HCT116 (cell line): ENCODE measurements at regions not wholly inside any gene's neighbourhood (a gene's known extent, or its start where the extent isn't known, plus 50 kb on each side); places are given as distances from the start of the nearest gene placed in this dataset.

Source experiments
- ATAC-seq: fragments of 200-7000 bp; cut with Tn5 transposase; 2 replicates; pipeline ENCODE4 v1.9.1; 2020; ENCODE audit warnings: mild to moderate bottlenecking, moderate library complexity
- BruUV-seq: library from RNA; stranded (reverse); fragments of 400-500 nt; replicated peaks from 2 replicates; lab custom pipeline; 2021; lab: Mats Ljungman, UMichigan
- CTCF ChIA-PET: fragments of 300-600 bp; sonication (Branson Sonifier 250); formaldehyde crosslinking; loops from one replicate; lab custom pipeline; 2021; ENCODE audit warnings: antibody characterized with exemption; lab: Charles Lee
- POLR2A ChIA-PET: fragments of 300-600, 350-600 bp; sonication (Branson Sonifier 250); formaldehyde crosslinking; loops from one replicate; lab custom pipeline; 2021; ENCODE audit warnings: antibody characterized with exemption; lab: Charles Lee
- RAD21 ChIA-PET, 2 experiments: fragments of 300-600 bp; sonication (Branson Sonifier 250); formaldehyde crosslinking; loops; one replicate each; lab custom pipeline; 2023; ENCODE audit warnings: low total read pairs in 2 of 2; ENCODE audit not compliant: uncharacterized antibody in 2 of 2, unreplicated experiment in 2 of 2, low non-redundant PET in 1 of 2; lab: Charles Lee
- DNase-seq: peaks from one replicate; pipeline ENCODE4 v3.0.0-alpha.2; 2010; ENCODE audit warnings: low read depth, low spot score
- H2AFZ ChIP-seq: fragments of 200-600 bp; shearing (Covaris generic), sonication (generic); 2 replicates; pipeline ENCODE4 v1.6.1; 2017; ENCODE audit warnings: low read depth, mixed run types, mixed read lengths, antibody characterized with exemption, low read length; ENCODE audit not compliant: poor library complexity, severe bottlenecking
- H3K27ac ChIP-seq: 2 replicates; pipeline ENCODE4 v1.5.1; 2012; ENCODE audit warnings: low read depth, low read length
- H3K27me3 ChIP-seq: fragments of 200-600 bp; sonication (generic); 2 replicates; pipeline ENCODE4 v1.6.1; 2016; ENCODE audit warnings: mixed run types, low read length, mixed read lengths; ENCODE audit not compliant: insufficient read depth
- H3K36me3 ChIP-seq, 2 experiments: fragments of 200-500 bp in 1 of 2; fragments of 200-600 bp in 1 of 2; sonication (Bioruptor generic) in 1 of 2; sonication (generic) in 1 of 2; 2 replicates each; pipeline versions ENCODE4 v1.5.1 to v1.6.1; 2014 to 2016; ENCODE audit warnings: low read length in 2 of 2, inconsistent platforms in 1 of 2, mixed read lengths in 1 of 2, mixed run types in 1 of 2; ENCODE audit not compliant: insufficient read depth in 2 of 2, control insufficient read depth in 1 of 2
- H3K4me1 ChIP-seq, 2 experiments: fragments of 200-600 bp in 1 of 2; sonication (generic) in 1 of 2; 2 replicates each; pipeline versions ENCODE4 v1.5.1 to v1.6.1; 2012 to 2017; ENCODE audit warnings: low read length in 2 of 2, inconsistent platforms in 1 of 2, mild to moderate bottlenecking in 1 of 2, mixed read lengths in 1 of 2, mixed run types in 1 of 2, moderate library complexity in 1 of 2; ENCODE audit not compliant: insufficient read depth in 2 of 2, control insufficient read depth in 1 of 2
- H3K4me2 ChIP-seq: fragments of 200-600 bp; sonication (generic); 2 replicates; pipeline ENCODE4 v1.6.1; 2017; ENCODE audit warnings: mixed run types, low read length, mixed read lengths
- H3K4me3 ChIP-seq, 2 experiments: fragments of 200-600 bp in 1 of 2; sonication (generic) in 1 of 2; replicated peaks in 1 of 2; 2 replicates each; pipeline ENCODE4 v1.5.1; 2011 to 2016; ENCODE audit warnings: low read length in 2 of 2, control low read depth in 1 of 2, low read depth in 1 of 2, mild to moderate bottlenecking in 1 of 2, mixed read lengths in 1 of 2, mixed run types in 1 of 2
- H3K79me2 ChIP-seq: fragments of 200-600 bp; sonication (generic); 2 replicates; pipeline ENCODE4 v1.6.1; 2017; ENCODE audit warnings: mild to moderate bottlenecking, mixed run types, low read length, moderate library complexity, mixed read lengths; ENCODE audit not compliant: insufficient read depth
- H3K9ac ChIP-seq: fragments of 200-600 bp; sonication (generic); 2 replicates; pipeline ENCODE4 v1.6.1; 2016; ENCODE audit warnings: low read length, mixed read lengths
- H3K9me2 ChIP-seq: fragments of 200-600 bp; sonication (generic), shearing (Covaris generic); 2 replicates; pipeline ENCODE4 v1.6.1; 2017; ENCODE audit warnings: mixed run types, mild to moderate bottlenecking, moderate library complexity; ENCODE audit not compliant: insufficient read depth
- H3K9me3 ChIP-seq, 2 experiments: fragments of 200-500 bp in 1 of 2; fragments of 200-600 bp in 1 of 2; sonication (Bioruptor generic) in 1 of 2; sonication (generic) in 1 of 2; 2 replicates each; pipeline ENCODE4 v1.6.1; 2014 to 2017; ENCODE audit warnings: low read length in 2 of 2, mixed read lengths in 2 of 2, inconsistent platforms in 1 of 2, low read depth in 1 of 2, mild to moderate bottlenecking in 1 of 2, mixed run types in 1 of 2, moderate library complexity in 1 of 2; ENCODE audit not compliant: control insufficient read depth in 1 of 2, insufficient read depth in 1 of 2
- H4K20me1 ChIP-seq: fragments of 200-600 bp; sonication (generic), shearing (Covaris generic); 2 replicates; pipeline ENCODE4 v1.6.1; 2017; ENCODE audit warnings: mixed run types, mild to moderate bottlenecking, moderate library complexity; ENCODE audit not compliant: insufficient read depth
- EZH2 ChIP-seq: fragments of 200-600 bp; sonication (generic); IDR thresholded peaks from 2 replicates; pipeline ENCODE4 v1.6.1; 2017; ENCODE audit warnings: antibody characterized with exemption, mixed run types
- EZH2phosphoT487 ChIP-seq: fragments of 200-600 bp; IDR thresholded peaks from 2 replicates; pipeline ENCODE4 v1.6.1; 2018; ENCODE audit warnings: antibody characterized with exemption, borderline replicate concordance
- FOSL1 ChIP-seq: IDR thresholded peaks from 2 replicates; pipeline ENCODE4 v1.6.1; 2012; ENCODE audit warnings: low read depth
- JUND ChIP-seq: IDR thresholded peaks from 2 replicates; pipeline ENCODE4 v1.6.1; 2012
- MAX ChIP-seq: IDR thresholded peaks from 2 replicates; pipeline ENCODE4 v1.6.1; 2012
- POLR2AphosphoS5 ChIP-seq: IDR thresholded peaks from 2 replicates; pipeline ENCODE4 v1.6.1; 2011; ENCODE audit warnings: mild to moderate bottlenecking, low read depth, low read length, moderate library complexity
- SP1 ChIP-seq: IDR thresholded peaks from 2 replicates; pipeline ENCODE4 v1.6.1; 2012; ENCODE audit warnings: low read depth
- YY1 ChIP-seq: IDR thresholded peaks from 2 replicates; pipeline ENCODE4 v1.6.1; 2011; ENCODE audit warnings: low read length, low read depth, moderate library complexity, mild to moderate bottlenecking; ENCODE audit not compliant: insufficient replicate concordance; ENCODE audit errors: extremely low read depth
- ZBTB33 ChIP-seq: IDR thresholded peaks from 2 replicates; pipeline ENCODE4 v1.6.1; 2011; ENCODE audit warnings: mild to moderate bottlenecking, low read length, moderate library complexity; ENCODE audit not compliant: insufficient replicate concordance; ENCODE audit errors: extremely low read depth
- intact Hi-C: fragments of 100-400 bp; cut with micrococcal nuclease; formaldehyde crosslinking; loops from 2 replicates; pipeline ENCODE4 v1.10.0; 2022

- CTCF ChIA-PET: no interaction called here
These were observed 319.7 kb upstream of the KCNH8 start for GRCh38 chr3:18828637-18829036.

GRCh38 chr3:18827664-18828063 is 320.6 kb upstream of the KCNH8 start:
- TF ChIP-seq FOSL1 (no peak), POLR2AphosphoS5 (no peak), ZBTB33 (no peak), JUND (no peak)
- no peak for ATAC-seq
- Histone ChIP-seq H3K4me3 (no peak overlapping the region), H3K9me3 (no peaks in the 10 kb centered on the region), H3K27ac (no peak overlapping the region), H3K4me2 (no peak overlapping the region), H4K20me1 (no peaks in the 10 kb centered on the region), H3K27me3 (no peaks in the 10 kb centered on the region), H3K4me1 (no peaks in the 10 kb centered on the region), H3K36me3 (no peaks in the 10 kb centered on the region), H3K9me2 (no peaks in the 10 kb centered on the region), H3K9ac (no peak overlapping the region), H3K79me2 (no peaks in the 10 kb centered on the region), H2AFZ (no peak overlapping the region)
- ChIA-PET RAD21 (interaction anchor here in 1 of 2 experiments (0.6 kb wide), 1 partner anchor 388 kb away, joined by 3 read pairs; no protein-coding TSS in a partner anchor), POLR2A (no interaction called here), CTCF (no interaction called here)
- no TSS peak for BruUV-seq
- intact Hi-C loops: no loop called here
- no peak for DNase-seq

More at GRCh38 chr3:18828637-18829036, 319.7 kb upstream of the KCNH8 start:
- Histone ChIP-seq H3K27me3 (no peaks in the 10 kb centered on the region), H3K4me2 (no peak overlapping the region), H3K4me3 (no peak overlapping the region), H3K9me3 (no peaks in the 10 kb centered on the region), H3K27ac (no peak overlapping the region), H3K36me3 (no peaks in the 10 kb centered on the region), H3K9ac (no peak overlapping the region), H3K9me2 (no peaks in the 10 kb centered on the region), H3K4me1 (no peaks in the 10 kb centered on the region), H3K79me2 (no peaks in the 10 kb centered on the region)
- RAD21 ChIA-PET: no interaction called here
- no TSS peak for BruUV-seq
- POLR2A ChIA-PET: no interaction called here
- intact Hi-C loops: no loop called here
- ATAC-seq (no peak), DNase-seq (no peak)
- TF ChIP-seq EZH2 (no peak), FOSL1 (no peak), POLR2AphosphoS5 (no peak), SP1 (no peak), YY1 (no peak), MAX (no peak), EZH2phosphoT487 (no peak)
- TF ChIP-seq, all 23 proteins: peak for 0
- Histone ChIP-seq H4K20me1 (no peaks in the 10 kb centered on the region), H2AFZ (no peak overlapping the region)
